Loucy (cell line): ENCODE measurements at regions not wholly inside any gene's neighbourhood (a gene's known extent, or its start where the extent isn't known, plus 50 kb on each side); places are given as distances from the start of the nearest gene placed in this dataset.

ENCODE experiments used
- H2AFZ ChIP-seq: fragments of 200-600 bp; sonication (generic); 2 replicates; pipeline ENCODE4 v1.6.0; 2016; ENCODE audit warnings: antibody characterized with exemption, mild to moderate bottlenecking, low read length, moderate library complexity
- H3F3A ChIP-seq: fragments of 200-600 bp; 2 replicates; pipeline ENCODE4 v1.6.0; 2016; ENCODE audit warnings: antibody characterized with exemption, low read depth, mild to moderate bottlenecking
- H3K27me3 ChIP-seq: fragments of 200-600 bp; sonication (generic); 2 replicates; pipeline ENCODE4 v1.6.1; 2014; ENCODE audit warnings: low read length, mild to moderate bottlenecking; ENCODE audit not compliant: insufficient read depth, poor library complexity, severe bottlenecking
- H3K36me3 ChIP-seq: fragments of 200-600 bp; sonication (generic); 2 replicates; pipeline ENCODE4 v1.6.1; 2016; ENCODE audit warnings: low read length; ENCODE audit not compliant: insufficient read depth
- H3K4me1 ChIP-seq: fragments of 200-600 bp; sonication (generic); 2 replicates; pipeline ENCODE4 v1.5.1; 2014; ENCODE audit warnings: low read length, mild to moderate bottlenecking; ENCODE audit not compliant: insufficient read depth, poor library complexity, severe bottlenecking
- H3K4me2 ChIP-seq: fragments of 200-600 bp; sonication (generic); 2 replicates; pipeline ENCODE4 v1.6.0; 2014; ENCODE audit warnings: antibody characterized with exemption, low read length, low read depth, mild to moderate bottlenecking; ENCODE audit not compliant: poor library complexity, severe bottlenecking
- H3K4me3 ChIP-seq: fragments of 200-600 bp; sonication (generic); 2 replicates; pipeline ENCODE4 v1.5.1; 2014; ENCODE audit warnings: low read length, mild to moderate bottlenecking, mixed read lengths; ENCODE audit not compliant: poor library complexity, severe bottlenecking
- H3K79me2 ChIP-seq: fragments of 200-600 bp; sonication (generic); 2 replicates; pipeline ENCODE4 v1.6.1; 2014; ENCODE audit warnings: low read length; ENCODE audit not compliant: insufficient read depth
- H3K9ac ChIP-seq: fragments of 200-600 bp; sonication (generic); 2 replicates; pipeline ENCODE4 v1.6.0; 2014; ENCODE audit warnings: mild to moderate bottlenecking, low read depth, low read length, moderate library complexity; ENCODE audit not compliant: poor library complexity, severe bottlenecking
- H3K9me2 ChIP-seq: fragments of 200-600 bp; sonication (generic); replicated peaks from 2 replicates; pipeline ENCODE4 v1.6.1; 2016; ENCODE audit warnings: low read depth, low read length, mixed read lengths
- H3K9me3 ChIP-seq: fragments of 200-600 bp; sonication (generic); 2 replicates; pipeline ENCODE4 v1.6.1; 2014; ENCODE audit warnings: mild to moderate bottlenecking, antibody characterized with exemption, low read length, low read depth; ENCODE audit not compliant: insufficient read depth
- H4K20me1 ChIP-seq: fragments of 200-600 bp; sonication (generic); 2 replicates; pipeline ENCODE4 v1.6.0; 2014; ENCODE audit warnings: antibody characterized with exemption, low read length, mild to moderate bottlenecking; ENCODE audit not compliant: insufficient read depth, poor library complexity, severe bottlenecking
- CTCF ChIP-seq: fragments of 200-600 bp; sonication (generic); conservative IDR thresholded peaks from 2 replicates; pipeline ENCODE4 v1.5.1; 2014; ENCODE audit warnings: mild to moderate bottlenecking, antibody characterized with exemption, low read length
- EZH2phosphoT487 ChIP-seq: fragments of 200-600 bp; IDR thresholded peaks from 2 replicates; pipeline ENCODE4 v1.6.1; 2018; ENCODE audit warnings: antibody characterized with exemption, mild to moderate bottlenecking, moderate library complexity, borderline replicate concordance

GRCh38 chr9:25481372-25481771, 196.9 kb downstream of the TUSC1 start:
- no peaks in the 10 kb centered on the region for H3F3A ChIP-seq
- no peak overlapping the region for H3K9ac ChIP-seq
- H3K9me3 ChIP-seq = no peaks in the 10 kb centered on the region
- TF ChIP-seq EZH2phosphoT487 (no peak), CTCF (no peak)
- H3K79me2 ChIP-seq = no peaks in the 10 kb centered on the region
- no peak overlapping the region for H2AFZ ChIP-seq
- no peaks in the 10 kb centered on the region for H3K27me3 ChIP-seq
- no peaks in the 10 kb centered on the region for H4K20me1 ChIP-seq
- no peak overlapping the region for H3K4me2 ChIP-seq
- no peak overlapping the region for H3K4me3 ChIP-seq
- no peaks in the 10 kb centered on the region for H3K4me1 ChIP-seq
- no peaks in the 10 kb centered on the region for H3K36me3 ChIP-seq
- no peaks in the 10 kb centered on the region for H3K9me2 ChIP-seq

- H2AFZ ChIP-seq = no peak overlapping the region
- no peak for TF ChIP-seq EZH2phosphoT487
- TF ChIP-seq CTCF = no peak
Measured at GRCh38 chr9:25480696-25481095, 197.5 kb downstream of the TUSC1 start.

GRCh38 chr9:25472681-25473080, 205.6 kb downstream of the TUSC1 start:
- Histone ChIP-seq H3K9me3 (peaks cover 4% of the 10 kb centered on the region; the same call in 1 of the 2 replicates), H3K4me2 (no peak overlapping the region), H3K79me2 (no peaks in the 10 kb centered on the region), H3K36me3 (no peaks in the 10 kb centered on the region), H3K4me3 (no peak overlapping the region), H3K27me3 (no peaks in the 10 kb centered on the region), H3K4me1 (no peaks in the 10 kb centered on the region), H3K9me2 (no peaks in the 10 kb centered on the region), H3K9ac (no peak overlapping the region), H3F3A (no peaks in the 10 kb centered on the region), H2AFZ (no peak overlapping the region), H4K20me1 (no peaks in the 10 kb centered on the region)
- TF ChIP-seq EZH2phosphoT487 (no peak), CTCF (no peak)

More at GRCh38 chr9:25480696-25481095, 197.5 kb downstream of the TUSC1 start:
- Histone ChIP-seq H3K4me3 (no peak overlapping the region), H3K4me1 (no peaks in the 10 kb centered on the region), H3K27me3 (no peaks in the 10 kb centered on the region), H3K9me2 (no peaks in the 10 kb centered on the region), H3K36me3 (no peaks in the 10 kb centered on the region), H3K9ac (no peak overlapping the region), H3K4me2 (no peak overlapping the region), H4K20me1 (no peaks in the 10 kb centered on the region), H3K79me2 (no peaks in the 10 kb centered on the region), H3K9me3 (no peaks in the 10 kb centered on the region), H3F3A (no peaks in the 10 kb centered on the region)
